SK-N-SH (cell line): ENCODE measurements at regions not wholly inside any gene's neighbourhood (a gene's known extent, or its start where the extent isn't known, plus 50 kb on each side); places are given as distances from the start of the nearest gene placed in this dataset.

ENCODE experiments used
- CTCF ChIA-PET: fragments of 300-600, 350-600 bp; formaldehyde crosslinking; extraction: SDS; loops from one replicate; lab custom pipeline; 2021; lab: Yijun Ruan, JAX
- POLR2A ChIA-PET: fragments of 350-600 bp; sonication (Branson Sonifier 250); formaldehyde crosslinking; extraction: SDS; loops from one replicate; lab custom pipeline; 2020; ENCODE audit warnings: antibody characterized with exemption, inconsistent platforms; lab: Yijun Ruan, JAX
- DNase-seq: peaks from one replicate; pipeline ENCODE4 v3.0.0; 2012
- H2AFZ ChIP-seq: fragments of 200-600 bp; sonication (generic); 2 replicates; pipeline ENCODE4 v1.8.1; 2016; ENCODE audit warnings: antibody characterized with exemption, mild to moderate bottlenecking, low read depth
- H3F3A ChIP-seq: fragments of 200-600 bp; sonication (generic); replicated peaks from 2 replicates; pipeline ENCODE3; 2016; ENCODE audit warnings: antibody characterized with exemption, mild to moderate bottlenecking; ENCODE audit not compliant: insufficient read depth
- H3K27ac ChIP-seq, 2 experiments: fragments of 200-500 bp in 1 of 2; fragments of 200-600 bp in 1 of 2; sonication (Bioruptor generic) in 1 of 2; sonication (generic), shearing (Covaris generic) in 1 of 2; 2 replicates each; pipeline versions ENCODE4 v1.5.1 to v1.6.1; 2014 to 2016; ENCODE audit warnings: low read depth in 2 of 2, inconsistent platforms in 1 of 2, low read length in 1 of 2, mild to moderate bottlenecking in 1 of 2, mixed read lengths in 1 of 2
- H3K27me3 ChIP-seq: fragments of 200-600 bp; sonication (generic), shearing (Covaris generic); 2 replicates; pipeline ENCODE4 v1.6.1; 2016; ENCODE audit warnings: mixed run types; ENCODE audit not compliant: insufficient read depth
- H3K36me3 ChIP-seq, 2 experiments: fragments of 200-500 bp in 1 of 2; fragments of 200-600 bp in 1 of 2; sonication (Bioruptor generic) in 1 of 2; sonication (generic) in 1 of 2; replicated peaks in 1 of 2; 2 replicates each; pipeline versions ENCODE3 to v1.5.1; 2014 to 2016; ENCODE audit warnings: low read length in 1 of 2, mild to moderate bottlenecking in 1 of 2; ENCODE audit not compliant: insufficient read depth in 2 of 2, control insufficient read depth in 1 of 2
- H3K4me1 ChIP-seq, 2 experiments: fragments of 200-500 bp in 1 of 2; fragments of 200-600 bp in 1 of 2; sonication (Bioruptor generic) in 1 of 2; sonication (generic), shearing (Covaris generic) in 1 of 2; 2 replicates each; pipeline versions ENCODE4 v1.5.1 to v1.6.1; 2014 to 2016; ENCODE audit warnings: low read depth in 1 of 2, low read length in 1 of 2, mixed run types in 1 of 2; ENCODE audit not compliant: insufficient read depth in 2 of 2, control insufficient read depth in 1 of 2
- H3K4me2 ChIP-seq: fragments of 200-600 bp; sonication (generic), shearing (Covaris generic); 2 replicates; pipeline ENCODE4 v1.6.1; 2017; ENCODE audit warnings: mixed run types
- H3K4me3 ChIP-seq, 2 experiments: fragments of 200-500 bp in 1 of 2; fragments of 200-600 bp in 1 of 2; sonication (Bioruptor generic) in 1 of 2; sonication (generic), shearing (Covaris generic) in 1 of 2; 2 replicates each; pipeline versions ENCODE4 v1.5.1 to v1.8.1; 2014 to 2016; ENCODE audit warnings: low read depth in 2 of 2, inconsistent platforms in 1 of 2, low read length in 1 of 2, mild to moderate bottlenecking in 1 of 2, mixed read lengths in 1 of 2, moderate library complexity in 1 of 2
- H3K79me2 ChIP-seq: fragments of 200-600 bp; sonication (generic); 2 replicates; pipeline ENCODE4 v1.8.1; 2017; ENCODE audit warnings: mild to moderate bottlenecking; ENCODE audit not compliant: insufficient read depth
- H3K9ac ChIP-seq: fragments of 200-600 bp; sonication (generic); 2 replicates; pipeline ENCODE4 v1.6.1; 2017; ENCODE audit warnings: mixed run types
- H3K9me2 ChIP-seq: fragments of 200-600 bp; sonication (generic); 2 replicates; pipeline ENCODE4 v1.6.1; 2017; ENCODE audit warnings: mixed run types
- H3K9me3 ChIP-seq: fragments of 200-600 bp; sonication (generic); 2 replicates; pipeline ENCODE4 v1.6.1; 2017; ENCODE audit warnings: mixed run types, mild to moderate bottlenecking, moderate library complexity
- H4K20me1 ChIP-seq: fragments of 200-600 bp; sonication (generic); 2 replicates; pipeline ENCODE4 v1.6.1; 2017; ENCODE audit warnings: mild to moderate bottlenecking, mixed run types; ENCODE audit not compliant: insufficient read depth
- EP300 ChIP-seq, 2 experiments: IDR thresholded peaks; 2 replicates each; pipeline versions ENCODE4 v1.4.0 to v1.6.1; 2012; ENCODE audit warnings: borderline replicate concordance in 1 of 2, low read depth in 1 of 2, low read length in 1 of 2
- JUND ChIP-seq: IDR thresholded peaks from 2 replicates; pipeline ENCODE4 v1.4.0; 2012
- NFIC ChIP-seq: IDR thresholded peaks from 2 replicates; pipeline ENCODE4 v1.4.0; 2012; ENCODE audit warnings: borderline replicate concordance
- NRF1 ChIP-seq: IDR thresholded peaks from 2 replicates; pipeline ENCODE4 v1.6.1; 2012; ENCODE audit warnings: low read depth, mild to moderate bottlenecking, low read length
- POLR2AphosphoS5 ChIP-seq: IDR thresholded peaks from 2 replicates; pipeline ENCODE4 v1.6.1; 2012; ENCODE audit warnings: low read depth, low read length
- RAD21 ChIP-seq: IDR thresholded peaks from 2 replicates; pipeline ENCODE4 v1.6.1; 2012; ENCODE audit warnings: mild to moderate bottlenecking, low read length
- RXRA ChIP-seq: IDR thresholded peaks from 2 replicates; pipeline ENCODE4 v1.4.0; 2012; ENCODE audit warnings: low read depth, mild to moderate bottlenecking, borderline replicate concordance
- SIN3A ChIP-seq: IDR thresholded peaks from 2 replicates; pipeline ENCODE4 v1.6.1; 2012; ENCODE audit warnings: low read depth, mild to moderate bottlenecking, low read length, moderate library complexity, borderline replicate concordance
- SMC3 ChIP-seq: IDR thresholded peaks from 2 replicates; pipeline ENCODE4 v1.6.1; 2012; ENCODE audit warnings: low read depth, low read length, improper control_type of control experiment
- TAF1 ChIP-seq: IDR thresholded peaks from 2 replicates; pipeline ENCODE4 v1.6.1; 2012; ENCODE audit warnings: low read depth, mild to moderate bottlenecking, low read length, moderate library complexity, borderline replicate concordance
- TEAD4 ChIP-seq: IDR thresholded peaks from 2 replicates; pipeline ENCODE4 v1.4.0; 2012; ENCODE audit warnings: mild to moderate bottlenecking, borderline replicate concordance; ENCODE audit not compliant: insufficient read depth
- YY1 ChIP-seq: IDR thresholded peaks from 2 replicates; pipeline ENCODE4 v1.4.0; 2012; ENCODE audit warnings: low read depth, mild to moderate bottlenecking
- TF ChIP-seq, protein P1 (sequence below): fragments of 200-600 bp; sonication (generic); IDR thresholded peaks from 2 replicates; pipeline ENCODE4 v1.6.1; 2017; ENCODE audit warnings: antibody characterized with exemption, mild to moderate bottlenecking, moderate library complexity
- TF ChIP-seq, protein P2 (sequence below): IDR thresholded peaks from 2 replicates; pipeline ENCODE4 v1.4.0; 2012; ENCODE audit warnings: low read depth, borderline replicate concordance
- TF ChIP-seq, protein P3 (sequence below): fragments of 150-350 bp; IDR thresholded peaks from 2 replicates; pipeline ENCODE4 v1.6.1; 2016; ENCODE audit warnings: mild to moderate bottlenecking, low read depth, low read length
- TF ChIP-seq, protein P4 (sequence below): IDR thresholded peaks from 2 replicates; pipeline ENCODE4; 2012

DNA sequence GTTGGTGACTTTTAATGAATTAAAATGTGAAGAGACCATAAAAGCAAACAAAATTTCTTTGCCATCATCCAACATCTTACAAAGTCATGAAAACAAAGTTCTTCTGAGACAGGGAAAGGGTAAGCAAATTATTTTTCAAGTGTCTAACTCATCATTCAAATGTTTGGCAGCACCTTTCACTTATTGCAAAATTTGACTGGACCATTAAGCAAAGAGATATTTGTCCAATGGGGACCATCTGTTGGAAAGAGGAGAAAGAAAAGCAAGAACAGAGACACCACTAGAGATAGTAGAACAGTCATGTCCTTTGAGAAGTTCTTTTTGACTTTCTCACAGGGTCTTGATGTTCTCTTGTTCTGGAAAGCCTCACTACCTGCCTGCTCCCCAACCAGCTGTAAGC lies 330.1 kb downstream of the PAPSS1 start:
- no peaks in the 10 kb centered on the region for H3K27me3 ChIP-seq
- no peaks in the 10 kb centered on the region for H3K9me3 ChIP-seq
- H2AFZ ChIP-seq = no peak overlapping the region
- no peak for TF ChIP-seq NFIC
- no peak for TF ChIP-seq EP300 (IDR thresholded peaks at IDR 0.05; ENCODE audit: borderline replicate concordance in 1 of 2, low read depth in 1 of 2, low read length in 1 of 2)
- TF ChIP-seq, protein P1, sequence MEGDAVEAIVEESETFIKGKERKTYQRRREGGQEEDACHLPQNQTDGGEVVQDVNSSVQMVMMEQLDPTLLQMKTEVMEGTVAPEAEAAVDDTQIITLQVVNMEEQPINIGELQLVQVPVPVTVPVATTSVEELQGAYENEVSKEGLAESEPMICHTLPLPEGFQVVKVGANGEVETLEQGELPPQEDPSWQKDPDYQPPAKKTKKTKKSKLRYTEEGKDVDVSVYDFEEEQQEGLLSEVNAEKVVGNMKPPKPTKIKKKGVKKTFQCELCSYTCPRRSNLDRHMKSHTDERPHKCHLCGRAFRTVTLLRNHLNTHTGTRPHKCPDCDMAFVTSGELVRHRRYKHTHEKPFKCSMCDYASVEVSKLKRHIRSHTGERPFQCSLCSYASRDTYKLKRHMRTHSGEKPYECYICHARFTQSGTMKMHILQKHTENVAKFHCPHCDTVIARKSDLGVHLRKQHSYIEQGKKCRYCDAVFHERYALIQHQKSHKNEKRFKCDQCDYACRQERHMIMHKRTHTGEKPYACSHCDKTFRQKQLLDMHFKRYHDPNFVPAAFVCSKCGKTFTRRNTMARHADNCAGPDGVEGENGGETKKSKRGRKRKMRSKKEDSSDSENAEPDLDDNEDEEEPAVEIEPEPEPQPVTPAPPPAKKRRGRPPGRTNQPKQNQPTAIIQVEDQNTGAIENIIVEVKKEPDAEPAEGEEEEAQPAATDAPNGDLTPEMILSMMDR = no peak
- TF ChIP-seq, protein P2, sequence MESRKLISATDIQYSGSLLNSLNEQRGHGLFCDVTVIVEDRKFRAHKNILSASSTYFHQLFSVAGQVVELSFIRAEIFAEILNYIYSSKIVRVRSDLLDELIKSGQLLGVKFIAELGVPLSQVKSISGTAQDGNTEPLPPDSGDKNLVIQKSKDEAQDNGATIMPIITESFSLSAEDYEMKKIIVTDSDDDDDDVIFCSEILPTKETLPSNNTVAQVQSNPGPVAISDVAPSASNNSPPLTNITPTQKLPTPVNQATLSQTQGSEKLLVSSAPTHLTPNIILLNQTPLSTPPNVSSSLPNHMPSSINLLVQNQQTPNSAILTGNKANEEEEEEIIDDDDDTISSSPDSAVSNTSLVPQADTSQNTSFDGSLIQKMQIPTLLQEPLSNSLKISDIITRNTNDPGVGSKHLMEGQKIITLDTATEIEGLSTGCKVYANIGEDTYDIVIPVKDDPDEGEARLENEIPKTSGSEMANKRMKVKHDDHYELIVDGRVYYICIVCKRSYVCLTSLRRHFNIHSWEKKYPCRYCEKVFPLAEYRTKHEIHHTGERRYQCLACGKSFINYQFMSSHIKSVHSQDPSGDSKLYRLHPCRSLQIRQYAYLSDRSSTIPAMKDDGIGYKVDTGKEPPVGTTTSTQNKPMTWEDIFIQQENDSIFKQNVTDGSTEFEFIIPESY = no peak
- TF ChIP-seq, protein P3, sequence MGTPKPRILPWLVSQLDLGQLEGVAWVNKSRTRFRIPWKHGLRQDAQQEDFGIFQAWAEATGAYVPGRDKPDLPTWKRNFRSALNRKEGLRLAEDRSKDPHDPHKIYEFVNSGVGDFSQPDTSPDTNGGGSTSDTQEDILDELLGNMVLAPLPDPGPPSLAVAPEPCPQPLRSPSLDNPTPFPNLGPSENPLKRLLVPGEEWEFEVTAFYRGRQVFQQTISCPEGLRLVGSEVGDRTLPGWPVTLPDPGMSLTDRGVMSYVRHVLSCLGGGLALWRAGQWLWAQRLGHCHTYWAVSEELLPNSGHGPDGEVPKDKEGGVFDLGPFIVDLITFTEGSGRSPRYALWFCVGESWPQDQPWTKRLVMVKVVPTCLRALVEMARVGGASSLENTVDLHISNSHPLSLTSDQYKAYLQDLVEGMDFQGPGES = no peak
- TF ChIP-seq TEAD4 = no peak
- TF ChIP-seq SIN3A = no peak
- TF ChIP-seq RAD21 = no peak
- no peak for TF ChIP-seq JUND
- no peak for TF ChIP-seq TAF1
- TF ChIP-seq, protein P4, sequence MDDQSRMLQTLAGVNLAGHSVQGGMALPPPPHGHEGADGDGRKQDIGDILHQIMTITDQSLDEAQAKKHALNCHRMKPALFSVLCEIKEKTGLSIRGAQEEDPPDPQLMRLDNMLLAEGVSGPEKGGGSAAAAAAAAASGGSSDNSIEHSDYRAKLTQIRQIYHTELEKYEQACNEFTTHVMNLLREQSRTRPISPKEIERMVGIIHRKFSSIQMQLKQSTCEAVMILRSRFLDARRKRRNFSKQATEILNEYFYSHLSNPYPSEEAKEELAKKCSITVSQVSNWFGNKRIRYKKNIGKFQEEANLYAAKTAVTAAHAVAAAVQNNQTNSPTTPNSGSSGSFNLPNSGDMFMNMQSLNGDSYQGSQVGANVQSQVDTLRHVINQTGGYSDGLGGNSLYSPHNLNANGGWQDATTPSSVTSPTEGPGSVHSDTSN = no peak
- no peak for TF ChIP-seq NRF1
- TF ChIP-seq YY1 = no peak
- TF ChIP-seq RXRA = no peak
- TF ChIP-seq POLR2AphosphoS5 = no peak
- no peak for TF ChIP-seq SMC3
- no peaks in the 10 kb centered on the region for H3K79me2 ChIP-seq
- ChIA-PET CTCF (no interaction called here), POLR2A (no interaction called here)
- no peaks in the 10 kb centered on the region for H4K20me1 ChIP-seq
- H3K36me3 ChIP-seq = no peaks in the 10 kb centered on the region
- no peak overlapping the region for H3K4me3 ChIP-seq
- DNase-seq = no peak
- H3F3A ChIP-seq = no peaks in the 10 kb centered on the region
- no peak overlapping the region for H3K4me2 ChIP-seq
- H3K9ac ChIP-seq = no peak overlapping the region
- no peaks in the 10 kb centered on the region for H3K9me2 ChIP-seq
- H3K4me1 ChIP-seq = peaks cover 8 to 12% of the 10 kb centered on the region in 2 experiments; a peak in 3 of 4 replicates
- H3K27ac ChIP-seq = no peak overlapping the region
